ENCODE measurements at regions not wholly inside any gene's neighbourhood (a gene's known extent, or its start where the extent isn't known, plus 50 kb on each side); places are given as distances from the start of the nearest gene placed in this dataset.

- H3K36me3 ChIP-seq (ENCODE audit: control insufficient read depth, insufficient read depth, low read length), result no peaks in the 10 kb centered on the region
- H3K27ac ChIP-seq (ENCODE audit: insufficient read depth, low read depth, low read length, poor library complexity, severe bottlenecking), result no peak overlapping the region
- WGBS, 2 experiments, result 93% methylated on average over 10 of the region's 10 CpGs
- no peaks in the 10 kb centered on the region for H3K27me3 ChIP-seq (ENCODE audit: control insufficient read depth, insufficient read depth, low read length, poor library complexity, severe bottlenecking)
- H3K4me3 ChIP-seq (ENCODE audit: insufficient read depth, low read depth, low read length), result no peak overlapping the region
- H3K4me1 ChIP-seq (ENCODE audit: control insufficient read depth, insufficient read depth, low read length), result peaks cover 12% of the 10 kb centered on the region
- no peaks in the 10 kb centered on the region for H3K9me3 ChIP-seq (ENCODE audit: control insufficient read depth, low read length)
Measured at GRCh38 chr16:80366023-80366422, 174.8 kb upstream of the DYNLRB2 start.

- Histone ChIP-seq H3K27me3 (ENCODE audit: control insufficient read depth, insufficient read depth, low read length, poor library complexity, severe bottlenecking) (no peaks in the 10 kb centered on the region), H3K9me3 (ENCODE audit: control insufficient read depth, low read length) (no peaks in the 10 kb centered on the region), H3K4me3 (ENCODE audit: insufficient read depth, low read depth, low read length) (no peak overlapping the region), H3K36me3 (ENCODE audit: control insufficient read depth, insufficient read depth, low read length) (no peaks in the 10 kb centered on the region), H3K27ac (ENCODE audit: insufficient read depth, low read depth, low read length, poor library complexity, severe bottlenecking) (no peak overlapping the region), H3K4me1 (ENCODE audit: control insufficient read depth, insufficient read depth, low read length) (peaks cover 12% of the 10 kb centered on the region)
- 95 to 96% methylated on average over 3 of the region's 3 CpGs for WGBS, 2 experiments
Measured at GRCh38 chr16:80362816-80363215, 178.0 kb upstream of the DYNLRB2 start.

GRCh38 chr16:80356365-80356764, 184.4 kb upstream of the DYNLRB2 start:
- 90% methylated on average over 9 of the region's 9 CpGs for WGBS, 2 experiments

GRCh38 chr16:80355335-80355734, 185.5 kb upstream of the DYNLRB2 start:
- WGBS, 2 experiments, result 100% methylated on average over 1 of the region's 1 CpG; no CpG with 5 or more reads in 1 of the 2 experiments
- no peaks in the 10 kb centered on the region for H3K4me1 ChIP-seq (ENCODE audit: control insufficient read depth, insufficient read depth, low read length)

More at GRCh38 chr16:80356365-80356764, 184.4 kb upstream of the DYNLRB2 start:
- Histone ChIP-seq H3K9me3 (ENCODE audit: control insufficient read depth, low read length) (no peaks in the 10 kb centered on the region), H3K27me3 (ENCODE audit: control insufficient read depth, insufficient read depth, low read length, poor library complexity, severe bottlenecking) (no peaks in the 10 kb centered on the region), H3K4me1 (ENCODE audit: control insufficient read depth, insufficient read depth, low read length) (no peaks in the 10 kb centered on the region), H3K27ac (ENCODE audit: insufficient read depth, low read depth, low read length, poor library complexity, severe bottlenecking) (no peak overlapping the region), H3K36me3 (ENCODE audit: control insufficient read depth, insufficient read depth, low read length) (no peaks in the 10 kb centered on the region), H3K4me3 (ENCODE audit: insufficient read depth, low read depth, low read length) (no peak overlapping the region)

GRCh38 chr16:80350061-80350460, 190.7 kb upstream of the DYNLRB2 start:
- peaks cover 15% of the 10 kb centered on the region for H3K4me1 ChIP-seq (ENCODE audit: control insufficient read depth, insufficient read depth, low read length)
- no peaks in the 10 kb centered on the region for H3K36me3 ChIP-seq (ENCODE audit: control insufficient read depth, insufficient read depth, low read length)
- no peak overlapping the region for H3K27ac ChIP-seq (ENCODE audit: insufficient read depth, low read depth, low read length, poor library complexity, severe bottlenecking)
- H3K27me3 ChIP-seq (ENCODE audit: control insufficient read depth, insufficient read depth, low read length, poor library complexity, severe bottlenecking), result no peaks in the 10 kb centered on the region
- no peaks in the 10 kb centered on the region for H3K9me3 ChIP-seq (ENCODE audit: control insufficient read depth, low read length)
- 95 to 96% methylated on average over 3 of the region's 3 CpGs for WGBS, 2 experiments
- no peak overlapping the region for H3K4me3 ChIP-seq (ENCODE audit: insufficient read depth, low read depth, low read length)

More at GRCh38 chr16:80355335-80355734, 185.5 kb upstream of the DYNLRB2 start:
- Histone ChIP-seq H3K27me3 (ENCODE audit: control insufficient read depth, insufficient read depth, low read length, poor library complexity, severe bottlenecking) (no peaks in the 10 kb centered on the region), H3K9me3 (ENCODE audit: control insufficient read depth, low read length) (no peaks in the 10 kb centered on the region), H3K36me3 (ENCODE audit: control insufficient read depth, insufficient read depth, low read length) (no peaks in the 10 kb centered on the region), H3K27ac (ENCODE audit: insufficient read depth, low read depth, low read length, poor library complexity, severe bottlenecking) (no peak overlapping the region), H3K4me3 (ENCODE audit: insufficient read depth, low read depth, low read length) (no peak overlapping the region)

- Histone ChIP-seq H3K9me3 (ENCODE audit: control insufficient read depth, low read length) (no peaks in the 10 kb centered on the region), H3K4me1 (ENCODE audit: control insufficient read depth, insufficient read depth, low read length) (peaks cover 15% of the 10 kb centered on the region), H3K4me3 (ENCODE audit: insufficient read depth, low read depth, low read length) (no peak overlapping the region)
Measured at GRCh38 chr16:80347900-80348299, 192.9 kb upstream of the DYNLRB2 start.

GRCh38 chr16:80347002-80347401, 193.8 kb upstream of the DYNLRB2 start:
- H3K36me3 ChIP-seq (ENCODE audit: control insufficient read depth, insufficient read depth, low read length), result no peaks in the 10 kb centered on the region
- H3K4me1 ChIP-seq (ENCODE audit: control insufficient read depth, insufficient read depth, low read length), result peaks cover 15% of the 10 kb centered on the region
- no peak overlapping the region for H3K4me3 ChIP-seq (ENCODE audit: insufficient read depth, low read depth, low read length)
- 93 to 94% methylated on average over 3 of the region's 3 CpGs for WGBS, 2 experiments
- no peak overlapping the region for H3K27ac ChIP-seq (ENCODE audit: insufficient read depth, low read depth, low read length, poor library complexity, severe bottlenecking)
- H3K27me3 ChIP-seq (ENCODE audit: control insufficient read depth, insufficient read depth, low read length, poor library complexity, severe bottlenecking), result no peaks in the 10 kb centered on the region
- H3K9me3 ChIP-seq (ENCODE audit: control insufficient read depth, low read length), result no peaks in the 10 kb centered on the region

More at GRCh38 chr16:80347900-80348299, 192.9 kb upstream of the DYNLRB2 start:
- Histone ChIP-seq H3K36me3 (ENCODE audit: control insufficient read depth, insufficient read depth, low read length) (no peaks in the 10 kb centered on the region), H3K27me3 (ENCODE audit: control insufficient read depth, insufficient read depth, low read length, poor library complexity, severe bottlenecking) (no peaks in the 10 kb centered on the region), H3K27ac (ENCODE audit: insufficient read depth, low read depth, low read length, poor library complexity, severe bottlenecking) (no peak overlapping the region)
- WGBS, 2 experiments, result 93 to 100% methylated on average over 3 of the region's 3 CpGs

- no peaks in the 10 kb centered on the region for H3K27me3 ChIP-seq (ENCODE audit: control insufficient read depth, insufficient read depth, low read length, poor library complexity, severe bottlenecking)
- WGBS, 2 experiments, result 65 to 66% methylated on average over 6 of the region's 6 CpGs
- no peaks in the 10 kb centered on the region for H3K36me3 ChIP-seq (ENCODE audit: control insufficient read depth, insufficient read depth, low read length)
- H3K4me1 ChIP-seq (ENCODE audit: control insufficient read depth, insufficient read depth, low read length), result peaks cover 15% of the 10 kb centered on the region
- H3K27ac ChIP-seq (ENCODE audit: insufficient read depth, low read depth, low read length, poor library complexity, severe bottlenecking), result peak overlapping the region; percentile 94
- no peak overlapping the region for H3K4me3 ChIP-seq (ENCODE audit: insufficient read depth, low read depth, low read length)
- no peaks in the 10 kb centered on the region for H3K9me3 ChIP-seq (ENCODE audit: control insufficient read depth, low read length)
Measured at GRCh38 chr16:80346111-80346632, 194.6 kb upstream of the DYNLRB2 start.

GRCh38 chr16:80345701-80346100, 195.1 kb upstream of the DYNLRB2 start:
- H3K36me3 ChIP-seq (ENCODE audit: control insufficient read depth, insufficient read depth, low read length), result no peaks in the 10 kb centered on the region
- 76 to 86% methylated on average over 3 of the region's 3 CpGs for WGBS, 2 experiments
- no peaks in the 10 kb centered on the region for H3K27me3 ChIP-seq (ENCODE audit: control insufficient read depth, insufficient read depth, low read length, poor library complexity, severe bottlenecking)
- no peak overlapping the region for H3K4me3 ChIP-seq (ENCODE audit: insufficient read depth, low read depth, low read length)
- peaks cover 15% of the 10 kb centered on the region for H3K4me1 ChIP-seq (ENCODE audit: control insufficient read depth, insufficient read depth, low read length)
- H3K9me3 ChIP-seq (ENCODE audit: control insufficient read depth, low read length), result no peaks in the 10 kb centered on the region
- H3K27ac ChIP-seq (ENCODE audit: insufficient read depth, low read depth, low read length, poor library complexity, severe bottlenecking), result peak overlapping the region; percentile 94

GRCh38 chr16:80344570-80344969, 196.2 kb upstream of the DYNLRB2 start:
- H3K4me3 ChIP-seq (ENCODE audit: insufficient read depth, low read depth, low read length), result no peak overlapping the region
- WGBS, 2 experiments, result 96 to 97% methylated on average over 2 of the region's 2 CpGs
- H3K4me1 ChIP-seq (ENCODE audit: control insufficient read depth, insufficient read depth, low read length), result peaks cover 12% of the 10 kb centered on the region
- no peak overlapping the region for H3K27ac ChIP-seq (ENCODE audit: insufficient read depth, low read depth, low read length, poor library complexity, severe bottlenecking)
- no peaks in the 10 kb centered on the region for H3K27me3 ChIP-seq (ENCODE audit: control insufficient read depth, insufficient read depth, low read length, poor library complexity, severe bottlenecking)
- H3K36me3 ChIP-seq (ENCODE audit: control insufficient read depth, insufficient read depth, low read length), result no peaks in the 10 kb centered on the region
- H3K9me3 ChIP-seq (ENCODE audit: control insufficient read depth, low read length), result no peaks in the 10 kb centered on the region

GRCh38 chr16:80341263-80341662, 199.5 kb upstream of the DYNLRB2 start:
- Histone ChIP-seq H3K4me3 (ENCODE audit: insufficient read depth, low read depth, low read length) (no peak overlapping the region), H3K36me3 (ENCODE audit: control insufficient read depth, insufficient read depth, low read length) (no peaks in the 10 kb centered on the region)
- 63 to 82% methylated on average over 3 of the region's 3 CpGs for WGBS, 2 experiments

More at GRCh38 chr16:80341263-80341662, 199.5 kb upstream of the DYNLRB2 start:
- Histone ChIP-seq H3K4me1 (ENCODE audit: control insufficient read depth, insufficient read depth, low read length) (peaks cover 6% of the 10 kb centered on the region), H3K27ac (ENCODE audit: insufficient read depth, low read depth, low read length, poor library complexity, severe bottlenecking) (no peak overlapping the region), H3K27me3 (ENCODE audit: control insufficient read depth, insufficient read depth, low read length, poor library complexity, severe bottlenecking) (no peaks in the 10 kb centered on the region), H3K9me3 (ENCODE audit: control insufficient read depth, low read length) (no peaks in the 10 kb centered on the region)
